Astrocyte (in vitro differentiated cells and primary cell): ENCODE measurements at regions not wholly inside any gene's neighbourhood (a gene's known extent, or its start where the extent isn't known, plus 50 kb on each side); places are given as distances from the start of the nearest gene placed in this dataset.

Experiments
- DNase-seq: peaks from one replicate; pipeline ENCODE4 v3.0.0-alpha.2; 2010; ENCODE audit warnings: low read depth
- FAIRE-seq: peaks from 2 replicates; lab custom pipeline; 2011; peaks lifted over from hg19 to GRCh38; lab: Jason Lieb, UNC
- H2AFZ ChIP-seq: 2 replicates; pipeline ENCODE4 v1.6.0; 2012; ENCODE audit warnings: low read depth, low read length, inconsistent platforms
- H3K27ac ChIP-seq: 2 replicates; pipeline ENCODE4 v1.5.1; 2011; ENCODE audit warnings: low read depth, low read length, inconsistent platforms
- H3K27me3 ChIP-seq: 2 replicates; pipeline ENCODE4 v1.6.0; 2011; ENCODE audit warnings: low read length, inconsistent platforms; ENCODE audit not compliant: insufficient read depth
- H3K36me3 ChIP-seq: 2 replicates; pipeline ENCODE4 v1.5.1; 2011; ENCODE audit warnings: low read length, inconsistent platforms; ENCODE audit not compliant: insufficient read depth
- H3K4me1 ChIP-seq: 2 replicates; pipeline ENCODE4 v1.5.1; 2011; ENCODE audit warnings: low read length, inconsistent platforms; ENCODE audit not compliant: insufficient read depth
- H3K4me2 ChIP-seq: 2 replicates; pipeline ENCODE4 v1.6.0; 2012; ENCODE audit warnings: low read length, inconsistent platforms
- H3K4me3 ChIP-seq: 2 replicates; pipeline ENCODE4 v1.5.1; 2011; ENCODE audit warnings: low read depth, mild to moderate bottlenecking, low read length, inconsistent platforms; ENCODE audit not compliant: insufficient read depth
- H3K79me2 ChIP-seq: 2 replicates; pipeline ENCODE4 v1.6.0; 2012; ENCODE audit warnings: mild to moderate bottlenecking, low read length, inconsistent platforms; ENCODE audit not compliant: insufficient read depth
- H3K9ac ChIP-seq: 2 replicates; pipeline ENCODE4 v1.6.0; 2012; ENCODE audit warnings: mild to moderate bottlenecking, low read length, inconsistent platforms
- H3K9me3 ChIP-seq: 2 replicates; pipeline ENCODE4 v1.5.1; 2012; ENCODE audit warnings: low read depth, mild to moderate bottlenecking, low read length, inconsistent platforms; ENCODE audit not compliant: insufficient read depth
- H4K20me1 ChIP-seq: 2 replicates; pipeline ENCODE4 v1.6.0; 2012; ENCODE audit warnings: low read length, inconsistent platforms; ENCODE audit not compliant: insufficient read depth
- H3K27ac Mint-ChIP-seq: one replicate; pipeline ENCODE4 v1.8.0; 2021; ENCODE audit warnings: mild to moderate bottlenecking, mixed read lengths; ENCODE audit not compliant: unreplicated experiment
- H3K27me3 Mint-ChIP-seq: one replicate; pipeline ENCODE4 v1.8.0; 2021; ENCODE audit warnings: low read depth, mixed read lengths; ENCODE audit not compliant: unreplicated experiment
- H3K36me3 Mint-ChIP-seq: one replicate; pipeline ENCODE4 v1.8.0; 2021; ENCODE audit warnings: low read depth, mixed read lengths; ENCODE audit not compliant: unreplicated experiment
- H3K4me1 Mint-ChIP-seq: one replicate; pipeline ENCODE4 v1.8.0; 2021; ENCODE audit warnings: low read depth, mixed read lengths; ENCODE audit not compliant: unreplicated experiment
- H3K4me3 Mint-ChIP-seq: one replicate; pipeline ENCODE4 v1.8.0; 2021; ENCODE audit warnings: mild to moderate bottlenecking, moderate library complexity, mixed read lengths; ENCODE audit not compliant: unreplicated experiment
- H3K9me3 Mint-ChIP-seq: one replicate; pipeline ENCODE4 v1.8.0; 2021; ENCODE audit warnings: mild to moderate bottlenecking, mixed read lengths; ENCODE audit not compliant: unreplicated experiment
- CTCF ChIP-seq: IDR thresholded peaks from 2 replicates; pipeline ENCODE4 v1.5.1; 2011; ENCODE audit warnings: low read depth, mild to moderate bottlenecking, inconsistent platforms, low read length, moderate library complexity; ENCODE audit not compliant: insufficient read depth
- EZH2 ChIP-seq: IDR thresholded peaks from 2 replicates; pipeline ENCODE4 v1.6.1; 2012; ENCODE audit warnings: mild to moderate bottlenecking, low read length, inconsistent platforms; ENCODE audit not compliant: insufficient read depth

DNA sequence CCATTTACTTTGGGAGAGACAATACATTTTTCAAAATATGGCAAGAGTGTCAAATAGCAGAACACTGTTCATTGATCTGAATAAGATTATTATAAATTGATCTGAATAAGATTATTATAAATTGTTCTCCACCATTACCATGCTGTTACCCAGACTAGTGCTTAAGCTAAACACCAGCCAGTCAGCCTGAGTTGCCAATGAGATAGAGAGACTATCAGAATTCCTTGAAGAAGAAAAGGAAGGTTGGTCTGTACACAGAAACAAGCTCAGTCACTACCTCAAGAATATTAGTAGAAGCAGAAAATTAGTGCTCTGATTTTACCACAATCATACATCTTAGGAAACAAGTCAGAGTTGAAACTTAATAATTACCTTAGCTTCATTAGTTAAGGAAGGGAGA lies 469.8 kb downstream of the FOXG1 start:
- Histone ChIP-seq H2AFZ (no peak overlapping the region), H3K27me3 (no peaks in the 10 kb centered on the region), H3K27ac (peak overlapping the region; percentile 95), H3K79me2 (no peaks in the 10 kb centered on the region), H3K36me3 (no peaks in the 10 kb centered on the region), H3K4me3 (peak overlapping the region; percentile 50), H3K9me3 (no peaks in the 10 kb centered on the region), H3K4me1 (peaks cover 38% of the 10 kb centered on the region), H3K9ac (peak overlapping the region; percentile 82), H3K4me2 (peak overlapping the region; percentile 81), H4K20me1 (no peaks in the 10 kb centered on the region)
- FAIRE-seq (no peak), DNase-seq (no peak)
- Mint-ChIP-seq H3K4me3 (no peak overlapping the region), H3K4me1 (peaks cover 15% of the 10 kb centered on the region), H3K27ac (peak overlapping the region; percentile 80), H3K9me3 (no peaks in the 10 kb centered on the region), H3K27me3 (no peaks in the 10 kb centered on the region), H3K36me3 (no peaks in the 10 kb centered on the region)
- TF ChIP-seq EZH2 (no peak), CTCF (no peak)

GRCh38 chr14:29236848-29237247 lies 470.3 kb downstream of the FOXG1 start:
- Histone ChIP-seq H3K27me3 (no peaks in the 10 kb centered on the region), H3K9me3 (no peaks in the 10 kb centered on the region), H2AFZ (no peak overlapping the region), H3K4me2 (peak overlapping the region; percentile 81), H3K4me3 (peak overlapping the region; percentile 50), H3K27ac (peak overlapping the region; percentile 95), H3K9ac (peak overlapping the region; percentile 82), H3K36me3 (no peaks in the 10 kb centered on the region), H3K4me1 (peaks cover 38% of the 10 kb centered on the region), H3K79me2 (no peaks in the 10 kb centered on the region), H4K20me1 (no peaks in the 10 kb centered on the region)
- FAIRE-seq (peak; percentile 95), DNase-seq (peak; percentile 87)
- no peaks in the 10 kb centered on the region for H3K9me3 Mint-ChIP-seq
- H3K4me3 Mint-ChIP-seq: no peak overlapping the region
- peak overlapping the region; percentile 80 for H3K27ac Mint-ChIP-seq
- H3K4me1 Mint-ChIP-seq: peaks cover 15% of the 10 kb centered on the region
- H3K27me3 Mint-ChIP-seq: no peaks in the 10 kb centered on the region
- H3K36me3 Mint-ChIP-seq: no peaks in the 10 kb centered on the region
- TF ChIP-seq EZH2 (no peak), CTCF (no peak)

DNA sequence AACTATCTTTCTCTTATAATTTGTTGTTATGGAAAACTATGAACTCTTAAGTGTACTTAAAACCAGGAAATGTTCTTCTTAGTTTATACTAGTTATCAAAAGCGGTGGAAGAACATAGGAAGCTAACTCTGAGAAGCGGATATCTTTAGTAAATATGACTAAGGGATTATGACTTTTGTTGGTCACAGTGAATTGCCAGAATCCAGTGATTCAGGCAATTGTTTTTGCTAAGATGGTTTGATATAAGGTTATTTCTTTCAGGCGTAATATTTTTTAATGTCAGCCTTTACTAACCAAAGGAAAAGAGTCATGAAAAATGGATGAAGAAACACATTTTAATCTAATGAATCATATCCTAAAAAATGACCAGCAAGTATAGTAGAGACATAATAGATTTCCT lies 473.5 kb downstream of the FOXG1 start:
- Histone ChIP-seq H2AFZ (no peak overlapping the region), H3K27me3 (no peaks in the 10 kb centered on the region), H3K27ac (peak overlapping the region; percentile 77), H3K4me1 (peaks cover 47% of the 10 kb centered on the region), H3K9me3 (no peaks in the 10 kb centered on the region), H3K36me3 (no peaks in the 10 kb centered on the region), H3K4me3 (no peak overlapping the region), H3K9ac (peak overlapping the region; percentile 32), H4K20me1 (no peaks in the 10 kb centered on the region), H3K4me2 (peak overlapping the region; percentile 47), H3K79me2 (no peaks in the 10 kb centered on the region)
- H3K27me3 Mint-ChIP-seq: no peaks in the 10 kb centered on the region
- peaks cover 15% of the 10 kb centered on the region for H3K4me1 Mint-ChIP-seq
- H3K27ac Mint-ChIP-seq: no peak overlapping the region
- no peak overlapping the region for H3K4me3 Mint-ChIP-seq
- no peak for FAIRE-seq
- TF ChIP-seq EZH2: no peak
- no peak for TF ChIP-seq CTCF
- peak; percentile 90 for DNase-seq
- H3K9me3 Mint-ChIP-seq: no peaks in the 10 kb centered on the region
- no peaks in the 10 kb centered on the region for H3K36me3 Mint-ChIP-seq
